ENCODE measurements at regions not wholly inside any gene's neighbourhood (a gene's known extent, or its start where the extent isn't known, plus 50 kb on each side); places are given as distances from the start of the nearest gene placed in this dataset.

GRCh38 chr5:34604119-34604675 is 51.9 kb upstream of the RAI14 start:
- DNase-seq = no peak

DNA sequence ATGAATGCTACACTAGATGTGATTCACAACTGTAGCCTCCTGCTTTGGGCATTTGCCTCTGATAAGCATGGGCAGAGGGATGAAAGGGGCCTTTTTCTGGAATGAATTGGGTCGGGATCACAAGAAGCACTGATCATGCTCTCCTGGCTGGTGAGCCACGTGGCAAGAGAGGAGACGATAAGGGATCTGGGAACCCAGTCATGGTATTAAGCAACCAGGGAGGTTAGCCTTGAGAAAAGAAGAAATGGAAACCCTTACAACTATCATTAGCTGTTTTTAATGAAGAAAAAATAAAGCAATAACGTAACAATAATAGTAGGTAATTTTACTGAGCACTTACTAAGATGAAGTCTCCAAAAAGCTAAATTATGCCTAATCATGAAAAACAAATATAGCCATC is 50.0 kb upstream of the RAI14 start:
- no peak for DNase-seq

Data from NCI-H2107 (cell line).